ENCODE measurements at regions not wholly inside any gene's neighbourhood (a gene's known extent, or its start where the extent isn't known, plus 50 kb on each side); places are given as distances from the start of the nearest gene placed in this dataset.

- ChIA-PET CTCF (no interaction called here), POLR2A (no interaction called here)
- H3K36me3 ChIP-seq (ENCODE audit: insufficient read depth, low read length), result no peaks in the 10 kb centered on the region
- no peak overlapping the region for H3K4me3 Mint-ChIP-seq
- no peaks in the 10 kb centered on the region for H3K27me3 ChIP-seq (ENCODE audit: control insufficient read depth in 1 of 2, insufficient read depth in 2 of 2, low read length in 2 of 2)
- H3K27me3 Mint-ChIP-seq, result no peaks in the 10 kb centered on the region
- no peaks in the 10 kb centered on the region for H3K4me1 Mint-ChIP-seq (ENCODE audit: low read depth)
- peaks cover 0 to 12% of the 10 kb centered on the region in 2 experiments for H3K9me3 ChIP-seq (ENCODE audit: control insufficient read depth in 1 of 2, insufficient read depth in 1 of 2, low read length in 2 of 2)
- intact Hi-C loops (cut with DNase I, micrococcal nuclease), result no loop called here
- DNase-seq (no peak), ATAC-seq (ENCODE audit: poor library complexity) (no peak)
- H3K4me1 ChIP-seq (ENCODE audit: insufficient read depth, low read length), result no peaks in the 10 kb centered on the region
- TF ChIP-seq, protein P1, sequence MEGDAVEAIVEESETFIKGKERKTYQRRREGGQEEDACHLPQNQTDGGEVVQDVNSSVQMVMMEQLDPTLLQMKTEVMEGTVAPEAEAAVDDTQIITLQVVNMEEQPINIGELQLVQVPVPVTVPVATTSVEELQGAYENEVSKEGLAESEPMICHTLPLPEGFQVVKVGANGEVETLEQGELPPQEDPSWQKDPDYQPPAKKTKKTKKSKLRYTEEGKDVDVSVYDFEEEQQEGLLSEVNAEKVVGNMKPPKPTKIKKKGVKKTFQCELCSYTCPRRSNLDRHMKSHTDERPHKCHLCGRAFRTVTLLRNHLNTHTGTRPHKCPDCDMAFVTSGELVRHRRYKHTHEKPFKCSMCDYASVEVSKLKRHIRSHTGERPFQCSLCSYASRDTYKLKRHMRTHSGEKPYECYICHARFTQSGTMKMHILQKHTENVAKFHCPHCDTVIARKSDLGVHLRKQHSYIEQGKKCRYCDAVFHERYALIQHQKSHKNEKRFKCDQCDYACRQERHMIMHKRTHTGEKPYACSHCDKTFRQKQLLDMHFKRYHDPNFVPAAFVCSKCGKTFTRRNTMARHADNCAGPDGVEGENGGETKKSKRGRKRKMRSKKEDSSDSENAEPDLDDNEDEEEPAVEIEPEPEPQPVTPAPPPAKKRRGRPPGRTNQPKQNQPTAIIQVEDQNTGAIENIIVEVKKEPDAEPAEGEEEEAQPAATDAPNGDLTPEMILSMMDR (IDR thresholded peaks at IDR 0.05), result no peak
- no peak overlapping the region for H3K27ac ChIP-seq (ENCODE audit: low read depth in 1 of 2, low read length in 2 of 2)
- no peak overlapping the region for H3K4me3 ChIP-seq (ENCODE audit: low read length)
- no peaks in the 10 kb centered on the region for H3K9me3 Mint-ChIP-seq
- no peak overlapping the region for H3K27ac Mint-ChIP-seq
- no peaks in the 10 kb centered on the region for H3K36me3 Mint-ChIP-seq (ENCODE audit: low read depth)
Measured at GRCh38 chr3:117128872-117129271, 419.3 kb downstream of the TUSC7 start.

- Histone ChIP-seq H3K9me3 (ENCODE audit: control insufficient read depth in 1 of 2, insufficient read depth in 1 of 2, low read length in 2 of 2) (peaks cover 0 to 10% of the 10 kb centered on the region in 2 experiments), H3K27ac (ENCODE audit: low read depth in 1 of 2, low read length in 2 of 2) (no peak overlapping the region), H3K27me3 (ENCODE audit: control insufficient read depth in 1 of 2, insufficient read depth in 2 of 2, low read length in 2 of 2) (no peaks in the 10 kb centered on the region), H3K36me3 (ENCODE audit: insufficient read depth, low read length) (no peaks in the 10 kb centered on the region), H3K4me3 (ENCODE audit: low read length) (no peak overlapping the region), H3K4me1 (ENCODE audit: insufficient read depth, low read length) (no peaks in the 10 kb centered on the region)
- no peaks in the 10 kb centered on the region for H3K9me3 Mint-ChIP-seq
- no peaks in the 10 kb centered on the region for H3K4me1 Mint-ChIP-seq (ENCODE audit: low read depth)
- no peak overlapping the region for H3K27ac Mint-ChIP-seq
- POLR2A ChIA-PET, result no interaction called here
- CTCF ChIA-PET, result no interaction called here
- H3K4me3 Mint-ChIP-seq, result no peak overlapping the region
- TF ChIP-seq, protein P1 (IDR thresholded peaks at IDR 0.05), result no peak
- intact Hi-C loops (cut with DNase I, micrococcal nuclease), result no loop called here
- ATAC-seq (ENCODE audit: poor library complexity), result no peak
- no peak for DNase-seq
- H3K27me3 Mint-ChIP-seq, result no peaks in the 10 kb centered on the region
- no peaks in the 10 kb centered on the region for H3K36me3 Mint-ChIP-seq (ENCODE audit: low read depth)
Measured at GRCh38 chr3:117129516-117129915, 419.9 kb downstream of the TUSC7 start.

DNA sequence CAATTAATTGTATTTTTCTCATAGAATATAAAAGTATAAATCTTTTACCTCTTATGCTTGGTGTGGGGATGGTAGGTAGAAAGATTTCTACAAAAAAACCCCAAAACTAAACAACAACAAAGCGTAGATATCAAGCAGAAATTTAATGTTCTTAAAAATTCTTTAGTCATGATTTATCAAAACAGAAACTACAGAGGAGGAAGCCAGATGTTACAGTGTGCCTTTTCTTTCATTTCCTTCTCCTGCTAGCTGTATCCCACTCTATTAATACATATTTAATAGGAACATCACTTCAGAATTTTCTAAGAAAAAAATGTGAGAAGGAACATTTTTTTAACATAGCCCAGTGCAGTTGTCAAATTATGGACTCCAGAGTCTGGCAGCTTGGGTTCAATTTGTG lies 420.6 kb downstream of the TUSC7 start:
- intact Hi-C loops (cut with DNase I, micrococcal nuclease), result no loop called here
- Mint-ChIP-seq H3K4me1 (ENCODE audit: low read depth) (no peaks in the 10 kb centered on the region), H3K9me3 (no peaks in the 10 kb centered on the region), H3K36me3 (ENCODE audit: low read depth) (no peaks in the 10 kb centered on the region), H3K27me3 (no peaks in the 10 kb centered on the region), H3K27ac (no peak overlapping the region), H3K4me3 (no peak overlapping the region)
- no peaks in the 10 kb centered on the region for H3K27me3 ChIP-seq (ENCODE audit: control insufficient read depth in 1 of 2, insufficient read depth in 2 of 2, low read length in 2 of 2)
- CTCF ChIA-PET, result no interaction called here
- ATAC-seq (ENCODE audit: poor library complexity), result no peak
- H3K4me3 ChIP-seq (ENCODE audit: low read length), result no peak overlapping the region
- no peak for DNase-seq
- POLR2A ChIA-PET, result no interaction called here
- H3K36me3 ChIP-seq (ENCODE audit: insufficient read depth, low read length), result no peaks in the 10 kb centered on the region
- H3K27ac ChIP-seq (ENCODE audit: low read depth in 1 of 2, low read length in 2 of 2), result no peak overlapping the region
- TF ChIP-seq, protein P1 (IDR thresholded peaks at IDR 0.05), result no peak
- H3K4me1 ChIP-seq (ENCODE audit: insufficient read depth, low read length), result no peaks in the 10 kb centered on the region
- H3K9me3 ChIP-seq (ENCODE audit: control insufficient read depth in 1 of 2, insufficient read depth in 1 of 2, low read length in 2 of 2), result peaks cover 0 to 8% of the 10 kb centered on the region in 2 experiments

Measured in CD4-positive, alpha-beta T cell (primary cell).